ENCODE measurements at regions not wholly inside any gene's neighbourhood (a gene's known extent, or its start where the extent isn't known, plus 50 kb on each side); places are given as distances from the start of the nearest gene placed in this dataset.
A peak's percentile ranks its signal among the peaks of the same experiment; 100 is the strongest.

DNA sequence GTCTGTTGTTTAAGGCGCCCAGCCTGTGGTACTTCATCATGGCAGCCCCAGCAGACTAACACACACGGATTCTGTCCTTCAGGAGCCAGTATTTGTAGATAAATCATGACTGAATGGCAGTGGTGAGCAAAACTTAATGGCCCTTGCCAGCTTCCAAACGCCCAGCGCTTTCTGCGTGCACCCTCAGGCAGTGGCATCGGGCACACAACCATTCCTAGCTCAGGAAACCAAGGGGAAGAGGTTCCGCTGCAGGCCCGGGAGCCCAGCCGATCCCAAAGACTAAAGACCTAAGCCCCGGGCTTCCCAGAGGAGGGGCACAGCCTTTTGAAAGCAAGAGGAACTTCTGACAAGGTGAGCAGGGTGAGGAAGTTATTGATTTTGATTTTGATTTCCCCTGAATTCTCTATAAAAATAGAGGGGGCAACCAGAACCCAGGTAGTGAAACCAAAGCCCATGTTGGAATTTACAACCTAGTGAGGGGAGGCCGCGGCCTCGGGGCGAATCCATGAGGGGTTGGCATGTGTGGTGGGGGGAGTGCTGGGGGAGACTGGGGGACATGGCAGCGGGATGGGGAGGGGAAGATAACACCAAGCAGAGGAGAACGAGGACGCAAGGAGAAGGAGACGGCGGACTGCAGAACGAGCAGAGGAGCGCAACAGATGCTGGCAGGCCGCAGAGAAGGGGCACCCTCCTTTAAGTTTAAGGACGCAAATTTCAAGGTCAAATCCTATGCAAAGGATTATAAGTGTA, 79.9 kb upstream of the SEPTIN5 start:
- peaks cover 4% of the 10 kb centered on the region for H3K4me1 ChIP-seq (ENCODE audit: control insufficient read depth, insufficient read depth, low read length)
- no peaks in the 10 kb centered on the region for H3K36me3 ChIP-seq (ENCODE audit: control insufficient read depth, insufficient read depth, low read length)

DNA sequence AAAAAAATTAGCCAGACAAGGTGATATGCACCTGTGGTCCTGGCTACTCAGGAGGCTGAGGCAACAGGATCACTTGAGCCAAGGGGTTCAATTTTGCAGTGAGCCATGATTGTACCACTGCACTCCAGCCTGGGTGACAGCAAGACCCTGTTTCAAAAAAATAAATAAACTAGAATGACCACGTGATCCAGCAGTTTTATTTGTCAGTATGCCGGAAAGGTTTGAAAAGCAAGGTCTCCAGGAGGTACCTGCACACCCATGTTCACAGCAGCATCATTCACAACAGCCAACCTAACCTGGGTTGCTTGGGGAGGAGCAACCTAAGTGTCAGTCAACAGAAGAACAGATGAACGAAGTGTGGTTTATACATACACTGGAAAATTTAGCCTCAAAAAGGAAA, 78.7 kb upstream of the SEPTIN5 start:
- no peaks in the 10 kb centered on the region for H3K36me3 ChIP-seq (ENCODE audit: control insufficient read depth, insufficient read depth, low read length)
- no peak overlapping the region for H3K27ac ChIP-seq (ENCODE audit: low read length)
- no peaks in the 10 kb centered on the region for H3K9me3 ChIP-seq (ENCODE audit: control insufficient read depth, insufficient read depth, low read length)
- no peaks in the 10 kb centered on the region for H3K27me3 ChIP-seq (ENCODE audit: control insufficient read depth, insufficient read depth, low read length)
- no CpG with 5 or more reads among the region's 3 CpGs for WGBS (ENCODE audit: insufficient coverage, insufficient read length)
- peaks cover 4% of the 10 kb centered on the region for H3K4me1 ChIP-seq (ENCODE audit: control insufficient read depth, insufficient read depth, low read length)
- DNase-seq (ENCODE audit: low read depth, low spot score) = no peak
- H3K4me3 ChIP-seq (ENCODE audit: low read length) = no peak overlapping the region

More for the DNA sequence above, 79.9 kb upstream of the SEPTIN5 start:
- no peaks in the 10 kb centered on the region for H3K9me3 ChIP-seq (ENCODE audit: control insufficient read depth, insufficient read depth, low read length)
- no peak overlapping the region for H3K4me3 ChIP-seq (ENCODE audit: low read length)
- no CpG with 5 or more reads among the region's 23 CpGs for WGBS (ENCODE audit: insufficient coverage, insufficient read length)
- H3K27me3 ChIP-seq (ENCODE audit: control insufficient read depth, insufficient read depth, low read length) = no peaks in the 10 kb centered on the region
- DNase-seq (ENCODE audit: low read depth, low spot score) = no peak
- H3K27ac ChIP-seq (ENCODE audit: low read length) = no peak overlapping the region

DNA sequence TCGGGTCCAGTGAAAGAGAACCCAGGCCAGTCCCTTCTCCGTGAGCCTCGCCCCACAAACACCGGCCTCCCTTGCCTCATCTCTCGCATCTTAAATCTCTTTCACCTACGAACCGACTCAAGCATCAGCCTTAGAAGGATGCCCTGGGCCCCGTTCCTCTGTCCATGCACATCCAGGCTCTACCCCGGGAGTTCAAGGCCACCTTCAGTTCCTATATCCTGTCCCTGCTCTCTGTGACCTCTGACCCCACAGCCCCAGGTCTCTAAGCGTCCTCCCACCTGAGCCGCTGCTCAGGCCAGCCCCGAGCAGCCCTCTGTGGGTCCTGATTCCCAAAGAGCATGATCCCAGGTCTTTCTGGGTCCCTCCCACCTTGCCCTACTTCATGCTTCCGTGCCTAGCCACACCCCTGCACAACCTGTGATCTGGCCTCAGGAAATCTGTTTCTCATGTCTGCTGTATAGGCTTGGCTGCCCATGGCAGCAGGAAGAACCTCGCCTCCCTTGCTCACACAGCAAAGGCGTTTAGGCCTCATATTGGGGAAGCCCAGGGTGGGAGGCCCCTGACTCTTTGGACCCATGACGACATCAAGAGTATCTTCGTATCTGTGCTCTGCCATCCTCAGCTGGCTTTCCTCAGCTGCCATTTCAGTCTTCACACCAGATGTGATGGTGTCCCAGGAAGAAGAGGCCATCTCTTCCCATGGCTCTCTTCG, 77.5 kb upstream of the SEPTIN5 start:
- Histone ChIP-seq H3K27ac (ENCODE audit: low read length) (no peak overlapping the region), H3K4me3 (ENCODE audit: low read length) (no peak overlapping the region), H3K4me1 (ENCODE audit: control insufficient read depth, insufficient read depth, low read length) (peaks cover 7% of the 10 kb centered on the region), H3K27me3 (ENCODE audit: control insufficient read depth, insufficient read depth, low read length) (no peaks in the 10 kb centered on the region), H3K9me3 (ENCODE audit: control insufficient read depth, insufficient read depth, low read length) (no peaks in the 10 kb centered on the region), H3K36me3 (ENCODE audit: control insufficient read depth, insufficient read depth, low read length) (no peaks in the 10 kb centered on the region)
- DNase-seq (ENCODE audit: low read depth, low spot score) = no peak
- 100% methylated on average over 5 of the region's 18 CpGs for WGBS (ENCODE audit: insufficient coverage, insufficient read length)

DNA sequence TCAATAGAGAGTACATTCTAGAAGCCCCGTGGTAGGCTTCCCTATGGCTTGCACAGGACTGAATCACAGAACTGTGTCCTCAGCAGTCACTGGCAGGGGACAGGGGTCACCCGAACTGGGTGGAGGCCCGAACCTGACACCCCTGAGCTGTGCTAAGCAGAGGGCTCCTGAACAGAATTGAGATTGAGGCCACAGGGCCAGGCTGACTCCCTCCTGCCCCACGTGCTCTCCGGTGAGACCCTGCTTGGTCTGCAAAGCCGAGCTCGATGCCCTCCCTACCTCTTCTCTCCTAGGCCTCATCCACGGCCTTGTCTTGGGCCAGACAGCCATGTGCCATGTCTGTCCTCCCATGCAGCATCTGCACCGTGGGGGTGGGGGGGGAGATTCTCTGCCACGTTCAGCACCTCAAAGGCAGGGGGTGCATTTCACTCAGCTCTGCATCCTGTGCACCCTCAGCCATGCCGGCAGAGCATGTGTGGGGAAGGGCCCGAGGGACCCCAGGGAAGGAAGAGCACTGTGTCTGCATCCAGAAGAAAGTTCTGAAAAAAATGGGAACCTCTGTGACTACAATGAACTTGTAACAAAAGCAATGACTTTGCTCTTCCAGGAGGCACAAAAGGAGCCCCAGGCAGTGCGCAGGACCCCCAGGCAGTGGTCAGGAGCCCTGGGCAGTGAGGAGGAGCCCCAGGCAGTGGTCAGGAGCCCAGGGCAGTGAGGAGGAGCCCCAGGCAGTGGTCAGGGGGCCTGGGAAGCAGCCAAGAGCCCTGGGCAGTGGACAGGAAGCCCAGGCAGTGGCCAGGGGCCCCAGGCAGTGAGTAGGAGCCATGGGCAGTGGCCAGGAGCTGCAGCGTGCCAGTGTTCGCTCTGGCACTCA, 76.7 kb upstream of the SEPTIN5 start:
- no peaks in the 10 kb centered on the region for H3K27me3 ChIP-seq (ENCODE audit: control insufficient read depth, insufficient read depth, low read length)
- H3K4me1 ChIP-seq (ENCODE audit: control insufficient read depth, insufficient read depth, low read length) = peaks cover 3% of the 10 kb centered on the region
- no peak for DNase-seq (ENCODE audit: low read depth, low spot score)
- H3K36me3 ChIP-seq (ENCODE audit: control insufficient read depth, insufficient read depth, low read length) = no peaks in the 10 kb centered on the region
- H3K27ac ChIP-seq (ENCODE audit: low read length) = no peak overlapping the region
- no CpG with 5 or more reads among the region's 15 CpGs for WGBS (ENCODE audit: insufficient coverage, insufficient read length)
- no peaks in the 10 kb centered on the region for H3K9me3 ChIP-seq (ENCODE audit: control insufficient read depth, insufficient read depth, low read length)
- no peak overlapping the region for H3K4me3 ChIP-seq (ENCODE audit: low read length)

- no peak overlapping the region for H3K27ac ChIP-seq (ENCODE audit: low read length)
- peaks cover 2% of the 10 kb centered on the region for H3K4me1 ChIP-seq (ENCODE audit: control insufficient read depth, insufficient read depth, low read length)
- H3K9me3 ChIP-seq (ENCODE audit: control insufficient read depth, insufficient read depth, low read length) = no peaks in the 10 kb centered on the region
- H3K27me3 ChIP-seq (ENCODE audit: control insufficient read depth, insufficient read depth, low read length) = no peaks in the 10 kb centered on the region
- DNase-seq (ENCODE audit: low read depth, low spot score) = no peak
- H3K4me3 ChIP-seq (ENCODE audit: low read length) = no peak overlapping the region
- no peaks in the 10 kb centered on the region for H3K36me3 ChIP-seq (ENCODE audit: control insufficient read depth, insufficient read depth, low read length)
- WGBS (ENCODE audit: insufficient coverage, insufficient read length) = no CpG with 5 or more reads among the region's 8 CpGs
These were observed 75.9 kb upstream of the SEPTIN5 start for GRCh38 chr22:19638282-19639015.

GRCh38 chr22:19639610-19640135, 74.6 kb upstream of the SEPTIN5 start:
- Histone ChIP-seq H3K36me3 (ENCODE audit: control insufficient read depth, insufficient read depth, low read length) (no peaks in the 10 kb centered on the region), H3K4me1 (ENCODE audit: control insufficient read depth, insufficient read depth, low read length) (peaks cover 2% of the 10 kb centered on the region), H3K9me3 (ENCODE audit: control insufficient read depth, insufficient read depth, low read length) (no peaks in the 10 kb centered on the region), H3K27ac (ENCODE audit: low read length) (no peak overlapping the region), H3K4me3 (ENCODE audit: low read length) (no peak overlapping the region), H3K27me3 (ENCODE audit: control insufficient read depth, insufficient read depth, low read length) (no peaks in the 10 kb centered on the region)
- WGBS (ENCODE audit: insufficient coverage, insufficient read length) = no CpG with 5 or more reads among the region's 13 CpGs
- no peak for DNase-seq (ENCODE audit: low read depth, low spot score)

DNA sequence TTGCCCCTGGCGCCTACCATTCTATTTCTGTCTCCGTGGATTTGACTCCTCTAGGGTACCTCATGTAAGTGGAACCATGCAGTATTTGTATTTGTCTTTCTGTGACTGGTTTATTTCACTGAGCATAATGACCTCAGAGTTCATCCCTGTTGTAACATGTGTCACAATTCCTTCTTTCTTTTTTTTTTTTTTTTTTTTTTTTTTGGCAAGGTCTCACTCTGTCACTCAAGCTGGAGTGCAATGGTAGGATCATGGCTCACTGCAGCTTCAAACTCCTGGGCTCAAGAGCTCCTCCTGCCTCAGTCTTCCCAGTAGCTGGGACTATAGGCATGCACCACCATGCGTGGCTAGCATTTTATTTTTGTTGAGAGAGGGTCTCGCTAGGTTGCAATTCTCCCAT, 74.0 kb upstream of the SEPTIN5 start:
- no peaks in the 10 kb centered on the region for H3K27me3 ChIP-seq (ENCODE audit: control insufficient read depth, insufficient read depth, low read length)
- no peak for DNase-seq (ENCODE audit: low read depth, low spot score)
- WGBS (ENCODE audit: insufficient coverage, insufficient read length) = no CpG with 5 or more reads among the region's 4 CpGs

GRCh38 chr22:19641254-19641982, 72.9 kb upstream of the SEPTIN5 start:
- peak; percentile 71 for DNase-seq (ENCODE audit: low read depth, low spot score)
- Histone ChIP-seq H3K27me3 (ENCODE audit: control insufficient read depth, insufficient read depth, low read length) (no peaks in the 10 kb centered on the region), H3K4me3 (ENCODE audit: low read length) (no peak overlapping the region; the same call in 1 of the 2 replicates), H3K4me1 (ENCODE audit: control insufficient read depth, insufficient read depth, low read length) (peaks cover 2% of the 10 kb centered on the region), H3K9me3 (ENCODE audit: control insufficient read depth, insufficient read depth, low read length) (no peaks in the 10 kb centered on the region), H3K27ac (ENCODE audit: low read length) (no peak overlapping the region), H3K36me3 (ENCODE audit: control insufficient read depth, insufficient read depth, low read length) (no peaks in the 10 kb centered on the region)
- WGBS (ENCODE audit: insufficient coverage, insufficient read length) = no CpG with 5 or more reads among the region's 25 CpGs

More for the DNA sequence above, 74.0 kb upstream of the SEPTIN5 start:
- no peaks in the 10 kb centered on the region for H3K36me3 ChIP-seq (ENCODE audit: control insufficient read depth, insufficient read depth, low read length)
- no peak overlapping the region for H3K4me3 ChIP-seq (ENCODE audit: low read length)
- peaks cover 2% of the 10 kb centered on the region for H3K4me1 ChIP-seq (ENCODE audit: control insufficient read depth, insufficient read depth, low read length)
- no peaks in the 10 kb centered on the region for H3K9me3 ChIP-seq (ENCODE audit: control insufficient read depth, insufficient read depth, low read length)
- H3K27ac ChIP-seq (ENCODE audit: low read length) = no peak overlapping the region

- Histone ChIP-seq H3K4me3 (ENCODE audit: low read length) (no peak overlapping the region), H3K4me1 (ENCODE audit: control insufficient read depth, insufficient read depth, low read length) (peaks cover 2% of the 10 kb centered on the region), H3K36me3 (ENCODE audit: control insufficient read depth, insufficient read depth, low read length) (no peaks in the 10 kb centered on the region), H3K27ac (ENCODE audit: low read length) (no peak overlapping the region), H3K27me3 (ENCODE audit: control insufficient read depth, insufficient read depth, low read length) (no peaks in the 10 kb centered on the region), H3K9me3 (ENCODE audit: control insufficient read depth, insufficient read depth, low read length) (no peaks in the 10 kb centered on the region)
- no peak for DNase-seq (ENCODE audit: low read depth, low spot score)
- WGBS (ENCODE audit: insufficient coverage, insufficient read length) = no CpG with 5 or more reads among the region's 18 CpGs
These were observed 72.3 kb upstream of the SEPTIN5 start for GRCh38 chr22:19641983-19642451.
